ENCODE measurements at regions not wholly inside any gene's neighbourhood (a gene's known extent, or its start where the extent isn't known, plus 50 kb on each side); places are given as distances from the start of the nearest gene placed in this dataset.

- H3K4me1 ChIP-seq (ENCODE audit: insufficient read depth, low read length), result no peaks in the 10 kb centered on the region
- no peaks in the 10 kb centered on the region for H3K27me3 ChIP-seq (ENCODE audit: insufficient read depth, low read length)
- H3K36me3 Mint-ChIP-seq, result no peaks in the 10 kb centered on the region
- H3K4me1 Mint-ChIP-seq, result no peaks in the 10 kb centered on the region
- intact Hi-C loops (cut with micrococcal nuclease), result no loop called here
- no peak for DNase-seq
- no peaks in the 10 kb centered on the region for H3K36me3 ChIP-seq (ENCODE audit: insufficient read depth, low read length)
- H3K27ac ChIP-seq (ENCODE audit: low read depth, low read length), result no peak overlapping the region
- H3K27ac Mint-ChIP-seq, result no peak overlapping the region
- POLR2A ChIA-PET (ENCODE audit: partially characterized antibody), result no interaction called here
- CTCF ChIA-PET (ENCODE audit: partially characterized antibody), result no interaction called here
- no peak overlapping the region for H3K4me3 ChIP-seq (ENCODE audit: low read length in 2 of 2)
- H3K9me3 Mint-ChIP-seq, result peaks cover 0 to 4% (median 0%) of the 10 kb centered on the region in 8 donors
- no peaks in the 10 kb centered on the region for H3K9me3 ChIP-seq (ENCODE audit: control insufficient read depth in 1 of 2, low read length in 2 of 2)
- no peaks in the 10 kb centered on the region for H3K27me3 Mint-ChIP-seq
- no peak overlapping the region for H3K4me3 Mint-ChIP-seq
Measured at GRCh38 chr9:28031521-28032267, 458.4 kb upstream of the C9orf72 start.

GRCh38 chr9:28032268-28032590 lies 458.9 kb upstream of the C9orf72 start:
- ChIA-PET CTCF (ENCODE audit: partially characterized antibody) (no interaction called here), POLR2A (ENCODE audit: partially characterized antibody) (no interaction called here)
- no peaks in the 10 kb centered on the region for H3K36me3 Mint-ChIP-seq
- DNase-seq, result no peak
- H3K27me3 Mint-ChIP-seq, result no peaks in the 10 kb centered on the region
- no peaks in the 10 kb centered on the region for H3K9me3 ChIP-seq (ENCODE audit: control insufficient read depth in 1 of 2, low read length in 2 of 2)
- H3K27ac Mint-ChIP-seq, result no peak overlapping the region
- no peaks in the 10 kb centered on the region for H3K27me3 ChIP-seq (ENCODE audit: insufficient read depth, low read length)
- H3K27ac ChIP-seq (ENCODE audit: low read depth, low read length), result no peak overlapping the region
- no peaks in the 10 kb centered on the region for H3K4me1 ChIP-seq (ENCODE audit: insufficient read depth, low read length)
- H3K4me3 ChIP-seq (ENCODE audit: low read length in 2 of 2), result no peak overlapping the region
- H3K9me3 Mint-ChIP-seq, result peaks cover 0 to 4% (median 0%) of the 10 kb centered on the region in 8 donors
- H3K36me3 ChIP-seq (ENCODE audit: insufficient read depth, low read length), result no peaks in the 10 kb centered on the region
- no peak overlapping the region for H3K4me3 Mint-ChIP-seq
- intact Hi-C loops (cut with micrococcal nuclease), result no loop called here
- H3K4me1 Mint-ChIP-seq, result no peaks in the 10 kb centered on the region

GRCh38 chr9:28034242-28034641 lies 461.0 kb upstream of the C9orf72 start:
- Histone ChIP-seq H3K36me3 (ENCODE audit: insufficient read depth, low read length) (no peaks in the 10 kb centered on the region), H3K4me1 (ENCODE audit: insufficient read depth, low read length) (no peaks in the 10 kb centered on the region), H3K9me3 (ENCODE audit: control insufficient read depth in 1 of 2, low read length in 2 of 2) (no peaks in the 10 kb centered on the region), H3K4me3 (ENCODE audit: low read length in 2 of 2) (no peak overlapping the region), H3K27me3 (ENCODE audit: insufficient read depth, low read length) (no peaks in the 10 kb centered on the region), H3K27ac (ENCODE audit: low read depth, low read length) (no peak overlapping the region)
- H3K4me3 Mint-ChIP-seq, result no peak overlapping the region
- intact Hi-C loops (cut with micrococcal nuclease), result no loop called here
- ChIA-PET CTCF (ENCODE audit: partially characterized antibody) (no interaction called here), POLR2A (ENCODE audit: partially characterized antibody) (no interaction called here)
- H3K27me3 Mint-ChIP-seq, result no peaks in the 10 kb centered on the region
- DNase-seq, result no peak
- no peaks in the 10 kb centered on the region for H3K36me3 Mint-ChIP-seq
- H3K4me1 Mint-ChIP-seq, result no peaks in the 10 kb centered on the region
- peak overlapping the region in 1 of 7 donors; percentile 32 for H3K27ac Mint-ChIP-seq
- H3K9me3 Mint-ChIP-seq, result peaks cover 0 to 4% (median 2%) of the 10 kb centered on the region in 8 donors

GRCh38 chr9:28037968-28038367 lies 464.7 kb upstream of the C9orf72 start:
- Histone ChIP-seq H3K27me3 (ENCODE audit: insufficient read depth, low read length) (no peaks in the 10 kb centered on the region), H3K36me3 (ENCODE audit: insufficient read depth, low read length) (no peaks in the 10 kb centered on the region), H3K27ac (ENCODE audit: low read depth, low read length) (no peak overlapping the region), H3K4me3 (ENCODE audit: low read length in 2 of 2) (no peak overlapping the region), H3K4me1 (ENCODE audit: insufficient read depth, low read length) (no peaks in the 10 kb centered on the region), H3K9me3 (ENCODE audit: control insufficient read depth in 1 of 2, low read length in 2 of 2) (no peaks in the 10 kb centered on the region)
- intact Hi-C loops (cut with micrococcal nuclease), result no loop called here
- H3K4me1 Mint-ChIP-seq, result no peaks in the 10 kb centered on the region
- ChIA-PET CTCF (ENCODE audit: partially characterized antibody) (no interaction called here), POLR2A (ENCODE audit: partially characterized antibody) (no interaction called here)
- no peaks in the 10 kb centered on the region for H3K36me3 Mint-ChIP-seq
- H3K27me3 Mint-ChIP-seq, result no peaks in the 10 kb centered on the region
- no peak overlapping the region for H3K27ac Mint-ChIP-seq
- no peak overlapping the region for H3K4me3 Mint-ChIP-seq
- peaks cover 0 to 7% (median 2%) of the 10 kb centered on the region in 8 donors for H3K9me3 Mint-ChIP-seq
- no peak for DNase-seq

GRCh38 chr9:28045051-28045450 lies 471.8 kb upstream of the C9orf72 start:
- ChIA-PET POLR2A (ENCODE audit: partially characterized antibody) (no interaction called here), CTCF (ENCODE audit: partially characterized antibody) (no interaction called here)
- Histone ChIP-seq H3K36me3 (ENCODE audit: insufficient read depth, low read length) (no peaks in the 10 kb centered on the region), H3K27ac (ENCODE audit: low read depth, low read length) (no peak overlapping the region), H3K4me1 (ENCODE audit: insufficient read depth, low read length) (no peaks in the 10 kb centered on the region), H3K9me3 (ENCODE audit: control insufficient read depth in 1 of 2, low read length in 2 of 2) (no peaks in the 10 kb centered on the region), H3K4me3 (ENCODE audit: low read length in 2 of 2) (no peak overlapping the region), H3K27me3 (ENCODE audit: insufficient read depth, low read length) (no peaks in the 10 kb centered on the region)
- peaks cover 0 to 4% (median 0%) of the 10 kb centered on the region in 8 donors for H3K9me3 Mint-ChIP-seq
- no peaks in the 10 kb centered on the region for H3K36me3 Mint-ChIP-seq
- intact Hi-C loops (cut with micrococcal nuclease), result no loop called here
- H3K27ac Mint-ChIP-seq, result no peak overlapping the region
- no peaks in the 10 kb centered on the region for H3K4me1 Mint-ChIP-seq
- H3K4me3 Mint-ChIP-seq, result no peak overlapping the region
- no peak for DNase-seq
- no peaks in the 10 kb centered on the region for H3K27me3 Mint-ChIP-seq

- H3K36me3 ChIP-seq (ENCODE audit: insufficient read depth, low read length), result no peaks in the 10 kb centered on the region
- Mint-ChIP-seq H3K9me3 (peaks cover 0 to 6% (median 0%) of the 10 kb centered on the region in 8 donors), H3K4me1 (no peaks in the 10 kb centered on the region), H3K27me3 (no peaks in the 10 kb centered on the region), H3K4me3 (no peak overlapping the region), H3K27ac (no peak overlapping the region), H3K36me3 (no peaks in the 10 kb centered on the region)
- ChIA-PET POLR2A (ENCODE audit: partially characterized antibody) (no interaction called here), CTCF (ENCODE audit: partially characterized antibody) (no interaction called here)
- intact Hi-C loops (cut with micrococcal nuclease), result no loop called here
- DNase-seq, result no peak
- H3K27ac ChIP-seq (ENCODE audit: low read depth, low read length), result no peak overlapping the region
- no peaks in the 10 kb centered on the region for H3K27me3 ChIP-seq (ENCODE audit: insufficient read depth, low read length)
- no peaks in the 10 kb centered on the region for H3K9me3 ChIP-seq (ENCODE audit: control insufficient read depth in 1 of 2, low read length in 2 of 2)
- H3K4me3 ChIP-seq (ENCODE audit: low read length in 2 of 2), result no peak overlapping the region
- H3K4me1 ChIP-seq (ENCODE audit: insufficient read depth, low read length), result no peaks in the 10 kb centered on the region
Measured at GRCh38 chr9:28050046-28050445, 476.8 kb upstream of the C9orf72 start.

GRCh38 chr9:28050941-28051340 lies 477.7 kb upstream of the C9orf72 start:
- Histone ChIP-seq H3K9me3 (ENCODE audit: control insufficient read depth in 1 of 2, low read length in 2 of 2) (no peaks in the 10 kb centered on the region), H3K4me3 (ENCODE audit: low read length in 2 of 2) (no peak overlapping the region), H3K27me3 (ENCODE audit: insufficient read depth, low read length) (no peaks in the 10 kb centered on the region), H3K4me1 (ENCODE audit: insufficient read depth, low read length) (no peaks in the 10 kb centered on the region), H3K27ac (ENCODE audit: low read depth, low read length) (no peak overlapping the region), H3K36me3 (ENCODE audit: insufficient read depth, low read length) (no peaks in the 10 kb centered on the region)
- ChIA-PET POLR2A (ENCODE audit: partially characterized antibody) (no interaction called here), CTCF (ENCODE audit: partially characterized antibody) (no interaction called here)
- no peak overlapping the region for H3K4me3 Mint-ChIP-seq
- no peaks in the 10 kb centered on the region for H3K36me3 Mint-ChIP-seq
- H3K4me1 Mint-ChIP-seq, result no peaks in the 10 kb centered on the region
- peaks cover 0 to 6% (median 0%) of the 10 kb centered on the region in 8 donors for H3K9me3 Mint-ChIP-seq
- no peaks in the 10 kb centered on the region for H3K27me3 Mint-ChIP-seq
- no peak for DNase-seq
- H3K27ac Mint-ChIP-seq, result no peak overlapping the region
- intact Hi-C loops (cut with micrococcal nuclease), result no loop called here

Data from CD4-positive, alpha-beta memory T cell (primary cell).